GM12874 (cell line): ENCODE measurements at regions not wholly inside any gene's neighbourhood (a gene's known extent, or its start where the extent isn't known, plus 50 kb on each side); places are given as distances from the start of the nearest gene placed in this dataset.

Experiments
- TF ChIP-seq, protein P1 (sequence below): IDR thresholded peaks from 2 replicates; pipeline ENCODE4 v1.5.1; 2011; ENCODE audit warnings: low read depth, mild to moderate bottlenecking, control low read depth, low read length, moderate library complexity; ENCODE audit not compliant: insufficient read depth

DNA sequence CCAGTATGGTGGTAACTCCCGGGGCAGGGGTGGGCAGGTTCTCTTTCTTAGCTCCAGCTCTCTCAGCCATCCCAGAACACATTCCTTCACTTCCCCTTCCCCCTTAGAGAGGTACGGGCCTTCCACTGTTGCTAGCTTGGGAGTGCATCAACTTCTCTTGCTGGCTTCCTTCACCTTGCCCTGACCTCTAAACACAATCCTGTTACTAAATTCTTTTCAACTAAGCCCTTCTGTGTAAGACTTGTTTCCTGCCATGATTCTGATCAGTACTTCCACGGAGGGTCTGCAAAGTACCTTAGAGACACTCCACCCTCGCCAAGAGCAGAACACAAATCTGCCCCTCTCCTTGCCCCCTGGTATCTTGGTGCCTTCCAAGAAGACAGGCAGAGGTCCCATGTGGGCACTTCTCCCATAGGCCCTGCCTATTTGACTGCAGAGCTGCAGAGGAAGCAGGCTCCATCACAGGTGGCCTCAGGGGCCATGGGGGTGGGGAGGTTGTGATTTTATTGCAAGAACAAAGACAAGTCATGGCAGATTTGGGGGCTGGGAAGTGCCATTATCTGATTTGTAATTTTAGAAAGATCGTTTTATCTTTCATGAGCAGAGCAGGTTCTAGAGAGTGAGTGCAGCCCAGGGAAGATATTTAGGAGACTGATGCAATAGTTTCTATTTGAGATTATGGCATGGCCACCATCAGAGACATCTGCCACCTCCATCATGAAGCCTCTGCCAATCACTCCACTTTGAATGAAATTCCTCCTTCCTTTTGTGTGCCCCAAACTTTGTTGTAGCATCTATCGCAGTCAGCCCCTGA lies 182.5 kb upstream of the JUN start:
- TF ChIP-seq, protein P1, sequence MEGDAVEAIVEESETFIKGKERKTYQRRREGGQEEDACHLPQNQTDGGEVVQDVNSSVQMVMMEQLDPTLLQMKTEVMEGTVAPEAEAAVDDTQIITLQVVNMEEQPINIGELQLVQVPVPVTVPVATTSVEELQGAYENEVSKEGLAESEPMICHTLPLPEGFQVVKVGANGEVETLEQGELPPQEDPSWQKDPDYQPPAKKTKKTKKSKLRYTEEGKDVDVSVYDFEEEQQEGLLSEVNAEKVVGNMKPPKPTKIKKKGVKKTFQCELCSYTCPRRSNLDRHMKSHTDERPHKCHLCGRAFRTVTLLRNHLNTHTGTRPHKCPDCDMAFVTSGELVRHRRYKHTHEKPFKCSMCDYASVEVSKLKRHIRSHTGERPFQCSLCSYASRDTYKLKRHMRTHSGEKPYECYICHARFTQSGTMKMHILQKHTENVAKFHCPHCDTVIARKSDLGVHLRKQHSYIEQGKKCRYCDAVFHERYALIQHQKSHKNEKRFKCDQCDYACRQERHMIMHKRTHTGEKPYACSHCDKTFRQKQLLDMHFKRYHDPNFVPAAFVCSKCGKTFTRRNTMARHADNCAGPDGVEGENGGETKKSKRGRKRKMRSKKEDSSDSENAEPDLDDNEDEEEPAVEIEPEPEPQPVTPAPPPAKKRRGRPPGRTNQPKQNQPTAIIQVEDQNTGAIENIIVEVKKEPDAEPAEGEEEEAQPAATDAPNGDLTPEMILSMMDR = no peak

DNA sequence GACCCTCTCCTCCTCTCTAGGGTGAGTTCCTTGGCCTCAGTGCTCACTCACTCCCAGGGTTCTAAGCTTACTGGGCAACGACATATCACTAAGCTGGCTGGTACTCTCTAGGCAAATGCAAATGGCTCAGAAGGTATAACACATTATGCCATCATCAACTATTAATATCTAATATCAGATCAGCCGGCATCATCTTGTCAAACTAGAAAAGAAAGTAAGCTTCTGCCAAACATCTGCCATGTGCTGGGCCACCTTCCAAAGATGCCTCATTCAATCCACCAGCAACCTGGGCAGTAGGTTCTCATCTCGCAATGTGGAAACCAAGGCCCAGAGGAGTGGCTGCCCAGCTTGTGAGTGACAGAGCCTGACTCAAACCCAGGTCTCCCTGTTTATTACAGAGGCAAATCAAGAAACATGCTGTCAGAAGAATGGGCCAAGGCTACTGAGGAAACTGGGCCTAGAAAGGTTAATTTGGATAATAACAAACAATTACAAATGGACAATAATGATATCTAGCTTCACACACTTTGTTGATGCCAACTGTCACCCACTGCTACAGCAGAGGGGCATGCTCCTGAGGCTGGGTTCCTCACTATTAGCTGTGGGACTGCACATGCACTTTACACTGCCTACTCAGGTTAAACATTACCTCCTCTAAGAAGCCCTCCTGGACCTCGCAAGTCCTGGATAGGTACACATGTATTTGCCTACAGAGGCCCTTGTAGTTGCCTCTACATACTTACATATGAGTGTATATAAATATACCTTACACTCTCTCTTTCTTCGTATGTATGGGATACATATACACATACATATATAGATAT lies 183.3 kb upstream of the JUN start:
- TF ChIP-seq, protein P1 = no peak

DNA sequence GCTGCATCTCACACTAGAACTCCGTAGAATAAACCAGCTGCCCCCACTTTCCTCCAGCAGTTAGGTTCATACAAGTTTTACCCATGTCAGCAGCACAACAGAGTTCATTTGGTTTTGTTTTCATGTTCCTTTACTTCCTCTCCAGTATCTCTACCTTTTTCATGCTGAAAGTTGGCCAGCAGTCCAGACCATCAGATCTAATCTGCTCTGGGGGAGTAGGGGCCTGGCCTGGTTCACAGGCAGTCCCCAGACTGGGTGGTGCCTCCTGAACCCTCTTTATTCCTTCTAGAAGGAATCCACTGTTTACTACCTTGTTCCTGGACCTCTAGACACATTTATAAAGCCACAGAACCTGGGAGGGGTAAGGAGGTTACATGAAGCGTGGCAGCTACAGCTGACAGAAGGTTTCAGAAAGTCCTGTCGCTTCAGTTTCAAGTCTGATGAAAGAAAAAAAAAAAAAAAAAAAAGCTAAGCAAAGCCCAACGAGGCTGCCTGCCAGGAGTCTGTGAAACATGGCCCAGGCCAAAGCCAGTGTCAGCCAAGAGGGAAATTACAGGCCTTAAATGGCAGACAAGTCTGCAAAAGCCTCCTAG lies 184.6 kb upstream of the JUN start:
- TF ChIP-seq, protein P1 = no peak

DNA sequence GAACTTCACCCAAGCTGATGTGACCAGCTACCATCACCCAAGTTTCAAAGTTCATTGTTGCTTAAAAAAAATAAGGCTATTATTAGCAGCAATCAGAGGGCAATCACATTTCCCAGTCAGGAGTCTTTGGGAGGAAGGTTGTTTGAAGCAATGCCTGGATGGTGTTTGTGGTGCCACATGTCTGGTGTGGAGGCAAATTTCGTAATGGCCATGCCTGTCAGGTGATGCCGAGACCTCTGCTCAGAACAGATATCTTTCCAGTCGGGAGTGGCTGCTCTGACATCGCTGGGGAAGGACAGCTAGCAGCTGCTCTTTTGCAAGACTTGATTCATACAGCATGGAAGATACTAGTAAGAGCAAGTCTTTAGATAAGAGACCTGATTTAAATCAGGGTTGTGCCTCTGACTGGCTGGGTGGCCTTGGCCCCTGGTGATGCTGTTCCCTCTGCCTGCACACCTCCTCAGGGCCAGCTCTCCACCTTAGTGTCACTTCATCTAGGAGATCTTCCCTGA lies 187.8 kb upstream of the JUN start:
- TF ChIP-seq, protein P1 = no peak

DNA sequence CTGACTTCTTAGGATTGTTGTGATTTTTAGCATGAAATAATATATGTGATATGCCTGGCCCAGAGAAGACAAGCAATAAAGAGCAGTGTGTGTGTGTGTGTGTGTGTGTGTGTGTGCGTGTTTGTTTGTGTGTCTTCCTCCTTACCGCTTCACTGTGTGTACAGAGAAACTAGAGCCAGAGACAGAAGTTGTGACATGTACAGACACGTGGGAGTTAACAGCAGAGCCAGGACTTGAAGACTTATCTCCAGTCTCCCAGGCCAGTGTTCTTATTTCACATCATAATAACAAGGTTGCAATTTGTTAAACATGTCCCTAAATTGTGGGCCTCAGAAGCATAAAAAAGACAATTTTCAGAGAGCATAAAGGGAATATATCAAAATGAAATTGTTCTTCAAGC lies 192.0 kb upstream of the JUN start:
- TF ChIP-seq, protein P1 = no peak

DNA sequence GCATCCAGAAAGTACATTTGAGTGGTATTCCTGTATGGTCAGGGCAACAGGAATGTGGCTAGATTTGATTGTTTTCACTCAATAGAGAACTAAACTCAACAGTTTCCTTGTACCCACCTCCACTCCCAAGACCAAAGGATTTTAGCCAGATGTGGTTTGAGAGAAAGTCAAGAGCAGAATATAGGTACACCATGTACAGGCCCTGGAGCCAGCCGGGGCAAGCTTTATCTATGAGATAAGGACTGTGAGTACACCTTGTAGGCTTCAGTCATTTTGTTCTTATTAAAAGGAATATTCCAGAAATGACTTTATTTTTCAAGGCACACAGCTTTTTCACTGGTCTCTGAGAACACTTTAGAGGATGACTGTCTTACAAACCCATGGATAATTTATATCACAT lies 192.4 kb upstream of the JUN start:
- TF ChIP-seq, protein P1 = no peak

DNA sequence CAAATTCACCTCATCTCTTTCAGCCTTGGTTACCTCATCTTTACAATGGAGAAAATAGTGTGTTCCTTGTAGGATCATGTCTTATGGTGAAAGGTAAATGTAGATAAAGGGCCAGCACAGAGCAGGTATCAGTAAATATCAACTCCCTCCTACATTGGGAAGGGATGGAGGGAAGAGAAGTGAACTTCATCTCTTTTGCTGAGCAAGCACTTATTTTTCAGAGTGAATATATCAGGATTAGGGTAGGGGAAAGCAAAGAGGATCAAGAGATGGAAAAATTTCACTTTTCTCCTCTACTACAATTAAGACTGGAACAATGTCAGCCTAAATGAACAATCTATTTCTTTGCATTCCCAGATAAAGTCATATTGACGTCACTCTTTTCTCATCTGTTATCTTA lies 193.8 kb upstream of the JUN start:
- TF ChIP-seq, protein P1 = no peak
